NCI-H524 (cell line): ENCODE measurements at regions not wholly inside any gene's neighbourhood (a gene's known extent, or its start where the extent isn't known, plus 50 kb on each side); places are given as distances from the start of the nearest gene placed in this dataset.

ENCODE experiments used
- DNase-seq, 2 experiments: peaks; one replicate each; lab custom pipeline; 2025; lab: John Stamatoyannopoulos, UW

DNA sequence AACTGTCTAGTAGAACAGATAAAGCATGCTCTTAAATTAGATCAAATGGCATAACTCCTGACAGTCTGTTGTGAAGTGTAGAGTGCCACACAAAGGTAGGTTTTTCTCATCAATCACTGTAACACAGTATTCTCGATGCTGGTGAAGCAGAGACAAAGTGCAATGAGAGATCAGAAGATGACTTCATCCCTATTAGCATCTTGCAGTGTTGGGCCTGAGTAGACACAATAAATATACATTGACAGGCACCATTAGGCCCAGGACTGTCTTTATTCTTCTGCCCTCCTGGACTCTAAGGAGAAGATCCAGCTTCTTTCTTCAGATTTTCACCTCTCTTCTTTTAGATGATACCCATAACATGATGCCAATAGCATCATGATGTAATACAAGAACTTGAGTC lies 478.0 kb upstream of the TENM4 start:
- no peak for DNase-seq

- DNase-seq: no peak
Observed at GRCh38 chr11:79906164-79906563, 465.3 kb upstream of the TENM4 start.

DNA sequence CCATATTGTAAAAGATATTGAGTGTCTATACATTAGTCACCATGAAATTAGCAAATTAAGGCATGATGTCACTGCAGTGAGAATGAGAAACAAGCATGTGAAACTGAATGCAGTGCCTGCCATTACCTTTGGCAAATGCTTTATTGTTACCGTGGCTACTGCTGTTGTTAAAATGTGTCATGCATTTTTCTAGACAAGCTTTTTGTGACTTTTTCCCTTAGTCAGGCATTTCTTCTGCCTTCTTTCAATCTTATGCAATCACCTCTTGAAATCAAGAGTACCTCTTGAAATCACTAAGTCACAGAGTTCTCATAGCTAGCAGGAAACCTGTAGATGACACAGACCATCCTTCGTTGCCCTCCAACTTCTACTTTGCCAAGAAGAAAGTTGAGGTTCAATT lies 461.7 kb upstream of the TENM4 start:
- DNase-seq: no peak

DNA sequence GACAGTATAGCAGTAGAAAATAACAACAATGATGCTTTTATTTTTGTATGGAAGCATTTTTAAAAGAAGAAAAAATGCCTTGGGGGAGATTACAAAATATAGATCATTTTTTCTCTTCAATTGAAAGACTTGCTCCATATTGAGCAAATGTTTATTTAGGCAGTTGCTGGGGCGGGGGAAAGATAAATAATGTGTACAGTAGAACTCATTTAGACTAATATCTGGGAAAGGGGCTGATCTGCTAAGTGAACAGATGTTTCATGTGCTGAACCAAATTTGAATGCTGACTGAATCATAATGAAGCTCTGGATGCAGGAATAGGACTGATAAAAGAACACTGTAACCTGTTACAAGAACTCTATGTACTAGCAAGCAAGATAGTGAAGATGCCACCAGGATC lies 457.1 kb upstream of the TENM4 start:
- DNase-seq: no peak

- DNase-seq: no peak
Observed at GRCh38 chr11:79896258-79896657, 455.4 kb upstream of the TENM4 start.

GRCh38 chr11:79894111-79894510 lies 453.3 kb upstream of the TENM4 start:
- no peak for DNase-seq

GRCh38 chr11:79890272-79890671 lies 449.4 kb upstream of the TENM4 start:
- peak in 1 of 2 experiments; percentile 13 for DNase-seq

- no peak for DNase-seq
Observed at GRCh38 chr11:79864882-79865281, 424.1 kb upstream of the TENM4 start.

GRCh38 chr11:79860336-79860735 lies 419.5 kb upstream of the TENM4 start:
- no peak for DNase-seq

DNA sequence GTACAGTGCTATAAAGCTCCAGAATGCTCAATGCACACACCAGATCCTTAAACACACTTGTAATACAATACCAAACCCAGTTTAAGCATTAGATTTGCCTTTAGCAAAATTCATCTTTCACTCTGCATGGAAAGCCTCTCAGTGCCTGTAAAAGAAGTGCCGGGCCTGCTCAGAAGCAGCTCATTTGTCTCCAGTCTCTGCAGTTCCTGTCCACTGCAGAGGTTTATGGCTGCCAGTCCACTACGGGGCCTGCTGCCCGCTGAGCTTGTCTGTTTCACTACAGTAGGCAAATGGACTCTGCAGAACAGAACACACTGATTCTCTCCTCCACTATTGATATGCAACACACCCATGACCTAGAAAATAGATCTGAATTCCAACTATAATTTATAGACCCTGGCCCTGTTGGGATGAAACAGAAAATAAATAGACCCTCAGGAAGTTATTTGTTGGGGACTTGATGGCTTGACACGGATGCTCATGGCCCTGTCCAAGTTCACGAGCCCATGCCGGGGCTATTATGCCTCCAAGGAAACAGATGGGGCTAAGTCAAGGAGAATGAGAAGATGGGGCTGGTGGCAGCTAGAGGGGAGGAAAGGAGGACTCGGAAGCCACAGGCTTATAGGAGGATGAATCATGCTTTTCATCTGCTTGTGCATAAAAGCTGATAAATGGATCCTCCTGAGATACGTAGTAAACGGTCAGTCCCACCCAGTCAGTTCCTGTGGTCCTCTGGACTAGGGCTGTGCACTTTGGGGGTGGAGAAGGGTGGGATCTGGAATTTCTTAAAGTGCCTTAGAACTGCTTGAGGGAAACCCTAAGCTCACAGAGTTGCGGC lies 416.8 kb upstream of the TENM4 start:
- DNase-seq: no peak

DNA sequence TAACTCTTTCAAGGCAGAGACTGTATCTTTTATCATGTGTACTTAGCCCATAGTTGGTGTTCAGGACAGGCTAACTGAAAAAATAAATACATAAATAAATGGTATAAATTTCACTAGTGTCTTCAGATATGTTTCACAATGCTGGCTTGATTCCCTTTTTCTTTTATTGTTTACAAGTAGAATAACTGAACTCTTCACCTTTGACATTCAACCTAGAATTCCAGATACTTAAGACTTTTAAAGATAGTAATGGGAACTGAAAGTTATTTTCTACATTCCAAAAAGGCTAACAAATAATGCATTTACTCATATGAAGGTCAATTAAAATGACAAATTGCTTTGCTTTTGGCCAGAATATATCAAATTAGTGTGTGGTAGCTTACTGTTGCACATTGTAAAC lies 411.3 kb upstream of the TENM4 start:
- no peak for DNase-seq

DNA sequence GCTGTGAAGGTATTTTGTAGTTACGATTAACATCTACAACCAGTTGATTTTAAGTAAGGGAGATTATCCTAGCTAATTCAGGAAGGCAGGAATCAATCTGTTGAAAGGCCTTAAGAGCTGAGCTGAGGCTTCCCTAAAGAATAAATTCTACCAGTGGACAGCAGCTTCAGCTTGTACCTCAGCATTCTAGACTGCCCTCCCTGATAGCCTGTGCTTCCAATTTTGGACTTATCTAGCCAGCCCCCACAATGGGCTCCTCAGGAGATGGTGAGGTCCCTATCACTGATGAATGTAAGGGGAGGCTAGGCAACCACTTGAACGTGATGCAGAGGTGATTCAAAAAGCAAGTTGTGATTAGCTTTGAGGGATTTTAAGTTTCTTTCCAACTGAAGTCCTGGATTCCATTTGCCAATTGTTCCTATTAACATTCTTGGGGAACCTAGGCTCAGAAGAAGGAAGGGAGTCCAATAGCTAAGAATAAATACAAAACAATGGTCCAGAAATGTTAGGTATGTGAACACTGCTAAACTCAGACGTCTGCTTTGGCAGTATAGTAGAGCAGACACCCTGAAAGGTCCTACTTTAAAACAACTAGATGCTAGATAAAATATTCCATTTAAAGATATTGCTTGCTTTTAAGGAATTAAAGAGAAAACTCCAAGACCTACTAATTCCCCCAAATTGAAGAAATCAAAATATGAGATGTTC lies 404.3 kb upstream of the TENM4 start:
- no peak for DNase-seq

GRCh38 chr11:79834015-79834414 lies 393.2 kb upstream of the TENM4 start:
- no peak for DNase-seq

DNA sequence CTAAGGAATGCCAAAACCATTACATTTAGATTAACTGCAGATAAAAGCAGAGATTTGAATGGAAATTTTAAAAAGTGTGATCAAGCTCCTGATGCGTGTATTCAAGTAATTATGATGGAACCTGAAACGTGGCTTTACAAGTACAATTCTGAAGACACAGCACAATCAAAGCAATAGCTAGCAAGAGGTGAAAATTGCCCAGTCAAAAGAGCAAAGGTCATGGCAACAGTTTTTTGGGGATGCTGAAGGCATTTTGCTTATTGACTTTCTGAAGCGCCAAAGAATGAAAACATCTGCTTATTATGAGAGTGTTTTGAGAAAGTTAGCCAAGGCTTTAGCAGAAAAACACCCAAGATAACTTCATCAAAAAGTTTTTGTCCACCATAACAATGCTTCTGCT lies 389.6 kb upstream of the TENM4 start:
- no peak for DNase-seq

GRCh38 chr11:79829891-79830290 lies 389.1 kb upstream of the TENM4 start:
- DNase-seq: no peak

GRCh38 chr11:79822766-79823165 lies 381.9 kb upstream of the TENM4 start:
- no peak for DNase-seq

- DNase-seq: no peak
Observed at GRCh38 chr11:79813551-79813950, 372.7 kb upstream of the TENM4 start.

DNA sequence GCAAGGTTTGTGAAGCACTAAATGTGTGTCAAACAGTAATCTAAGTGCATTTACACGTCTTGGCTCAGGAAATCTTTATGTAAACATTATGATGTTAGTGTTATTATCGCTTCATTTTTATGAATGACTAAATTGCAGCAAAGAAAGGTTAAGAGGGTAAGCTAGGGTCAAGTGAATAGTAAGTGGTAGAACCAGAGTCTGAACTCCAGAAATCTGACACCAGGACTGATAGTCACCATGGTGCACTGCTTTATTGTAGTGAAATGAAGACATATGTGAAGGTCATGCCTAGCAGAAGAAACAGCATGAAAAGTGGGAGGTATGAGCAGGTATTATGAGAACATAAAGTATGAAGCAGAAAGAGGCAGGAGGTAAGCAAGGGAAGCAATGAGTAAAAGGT lies 368.7 kb upstream of the TENM4 start:
- DNase-seq: no peak

- no peak for DNase-seq
Observed at GRCh38 chr11:79807506-79807905, 366.7 kb upstream of the TENM4 start.

GRCh38 chr11:79796704-79797103 lies 355.9 kb upstream of the TENM4 start:
- no peak for DNase-seq

GRCh38 chr11:79794484-79795393 lies 353.9 kb upstream of the TENM4 start:
- no peak for DNase-seq

DNA sequence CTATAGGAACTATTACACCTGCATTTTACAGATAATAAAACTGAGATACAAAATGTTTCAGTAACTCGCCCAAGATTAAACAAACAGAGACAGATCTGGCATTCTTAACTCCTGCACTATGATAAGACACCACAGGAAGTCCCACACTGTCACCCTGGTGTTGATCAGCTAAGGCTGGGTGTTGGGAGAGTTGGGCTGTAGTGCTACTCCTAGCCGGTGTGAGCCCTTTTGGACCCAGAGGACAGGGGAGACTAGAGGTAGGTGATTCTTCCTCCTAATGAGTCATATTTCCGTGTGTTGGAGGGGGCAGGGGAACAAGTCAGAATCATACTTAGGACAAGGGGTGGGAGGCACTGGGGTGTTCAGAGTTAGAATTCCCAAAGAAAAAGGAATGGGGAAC lies 353.2 kb upstream of the TENM4 start:
- DNase-seq: no peak

DNA sequence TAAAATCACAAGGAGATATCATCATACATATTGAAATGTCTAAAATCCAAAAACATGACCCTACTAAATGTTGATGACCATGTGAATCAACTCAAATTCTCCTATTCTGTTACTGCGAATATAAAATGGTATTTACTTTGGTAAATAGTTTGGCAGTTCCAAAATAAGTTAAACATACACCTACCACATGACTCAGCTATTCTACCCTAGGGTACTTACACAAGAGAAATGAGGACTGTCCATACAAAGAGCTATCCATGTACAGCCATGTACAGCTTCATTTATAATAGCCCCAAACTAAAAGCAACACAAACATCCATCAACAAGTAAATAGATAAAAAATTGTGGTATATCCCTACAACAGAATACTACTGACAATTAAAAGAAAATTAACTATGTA lies 346.1 kb upstream of the TENM4 start:
- DNase-seq: no peak
